ENCODE measurements at regions not wholly inside any gene's neighbourhood (a gene's known extent, or its start where the extent isn't known, plus 50 kb on each side); places are given as distances from the start of the nearest gene placed in this dataset.

- TF ChIP-seq CTCF (IDR thresholded peaks at IDR 0.05), result no peak
- no peak for TF ChIP-seq POLR2A (IDR thresholded peaks at IDR 0.05)
These were observed 257.0 kb downstream of the IPO8 start for GRCh38 chr12:30438601-30439041.
